ENCODE measurements at regions not wholly inside any gene's neighbourhood (a gene's known extent, or its start where the extent isn't known, plus 50 kb on each side); places are given as distances from the start of the nearest gene placed in this dataset.

- no peak for TF ChIP-seq POLR2A (IDR thresholded peaks at IDR 0.05)
- TF ChIP-seq, protein P1, sequence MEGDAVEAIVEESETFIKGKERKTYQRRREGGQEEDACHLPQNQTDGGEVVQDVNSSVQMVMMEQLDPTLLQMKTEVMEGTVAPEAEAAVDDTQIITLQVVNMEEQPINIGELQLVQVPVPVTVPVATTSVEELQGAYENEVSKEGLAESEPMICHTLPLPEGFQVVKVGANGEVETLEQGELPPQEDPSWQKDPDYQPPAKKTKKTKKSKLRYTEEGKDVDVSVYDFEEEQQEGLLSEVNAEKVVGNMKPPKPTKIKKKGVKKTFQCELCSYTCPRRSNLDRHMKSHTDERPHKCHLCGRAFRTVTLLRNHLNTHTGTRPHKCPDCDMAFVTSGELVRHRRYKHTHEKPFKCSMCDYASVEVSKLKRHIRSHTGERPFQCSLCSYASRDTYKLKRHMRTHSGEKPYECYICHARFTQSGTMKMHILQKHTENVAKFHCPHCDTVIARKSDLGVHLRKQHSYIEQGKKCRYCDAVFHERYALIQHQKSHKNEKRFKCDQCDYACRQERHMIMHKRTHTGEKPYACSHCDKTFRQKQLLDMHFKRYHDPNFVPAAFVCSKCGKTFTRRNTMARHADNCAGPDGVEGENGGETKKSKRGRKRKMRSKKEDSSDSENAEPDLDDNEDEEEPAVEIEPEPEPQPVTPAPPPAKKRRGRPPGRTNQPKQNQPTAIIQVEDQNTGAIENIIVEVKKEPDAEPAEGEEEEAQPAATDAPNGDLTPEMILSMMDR (IDR thresholded peaks at IDR 0.05): no peak
Measured at GRCh38 chr2:128369602-128370467, 51.2 kb upstream of the HS6ST1 start.

Data from testis (tissue), 2 donors.